ENCODE measurements at regions not wholly inside any gene's neighbourhood (a gene's known extent, or its start where the extent isn't known, plus 50 kb on each side); places are given as distances from the start of the nearest gene placed in this dataset.

DNA sequence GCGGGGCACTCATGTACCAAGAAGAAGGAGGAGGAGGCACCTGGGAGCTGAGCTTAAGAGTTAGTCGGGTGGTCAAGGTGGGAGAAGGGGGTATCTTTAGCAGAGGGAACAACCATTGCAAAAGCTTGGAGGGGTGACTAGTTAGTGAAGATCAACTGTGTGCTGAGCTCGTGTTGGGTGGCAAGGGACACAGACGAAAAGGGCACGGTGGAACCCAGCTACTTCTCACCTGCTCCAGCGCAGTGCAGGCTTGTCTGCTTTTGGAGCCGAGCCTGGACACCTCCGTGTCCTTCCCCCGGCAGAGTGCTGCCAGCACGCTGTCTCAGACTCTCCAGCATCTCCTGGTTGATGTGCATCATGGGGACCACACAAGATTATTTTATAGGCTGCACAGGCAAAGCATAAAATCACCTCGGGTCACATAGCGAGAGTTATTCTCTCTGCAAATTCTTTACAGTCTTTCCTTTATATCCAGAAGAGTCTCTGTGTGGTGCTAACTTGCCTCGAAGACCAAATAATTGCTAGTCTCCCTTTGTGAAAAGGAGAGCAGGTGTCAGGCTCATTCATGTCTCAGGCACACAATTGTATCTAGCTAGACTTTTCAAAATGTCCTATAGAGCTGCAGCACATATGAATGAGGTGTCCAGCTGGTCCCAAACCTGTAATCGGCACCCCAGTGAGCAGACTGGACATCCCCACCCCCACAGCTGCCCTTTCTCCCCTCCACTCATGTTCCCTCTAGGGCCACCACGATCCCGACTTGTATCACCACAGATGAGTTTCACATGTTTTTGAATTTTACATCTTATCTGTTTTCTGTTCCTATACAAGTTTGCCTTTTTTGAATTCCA lies 123.4 kb downstream of the CEBPB start:
- no peak for DNase-seq (ENCODE audit: low spot score)

DNA sequence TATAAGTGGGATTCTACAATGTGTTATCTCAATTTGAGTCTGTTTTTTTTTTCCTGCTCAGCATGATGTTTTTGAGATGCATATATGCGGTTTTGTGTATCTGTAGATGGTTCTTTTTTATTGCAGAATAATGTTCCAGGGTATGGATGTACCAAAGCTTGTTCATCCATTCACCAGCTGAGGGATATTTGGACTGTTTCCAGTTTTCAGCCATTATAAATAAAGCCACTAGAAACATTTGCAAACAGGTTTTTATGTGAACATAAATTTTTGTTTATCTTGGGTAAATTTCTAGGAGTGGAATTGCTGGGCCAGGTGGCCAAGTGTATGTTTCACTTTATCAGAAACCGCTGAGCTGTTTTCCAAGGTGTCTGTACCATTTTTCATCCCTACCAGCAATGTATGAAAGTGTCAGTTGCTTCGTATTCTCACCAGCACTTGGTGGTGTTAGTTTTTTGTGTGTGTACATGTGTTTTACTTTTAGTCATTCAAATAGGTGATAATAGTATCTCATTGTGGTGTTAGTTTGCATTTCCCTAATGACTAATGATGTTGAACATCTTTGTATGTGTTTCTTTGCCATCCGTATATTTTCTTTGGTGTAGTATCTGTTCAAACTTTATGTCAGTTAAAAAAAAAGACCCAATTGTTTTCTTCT lies 124.2 kb downstream of the CEBPB start:
- no peak for DNase-seq (ENCODE audit: low spot score)

DNA sequence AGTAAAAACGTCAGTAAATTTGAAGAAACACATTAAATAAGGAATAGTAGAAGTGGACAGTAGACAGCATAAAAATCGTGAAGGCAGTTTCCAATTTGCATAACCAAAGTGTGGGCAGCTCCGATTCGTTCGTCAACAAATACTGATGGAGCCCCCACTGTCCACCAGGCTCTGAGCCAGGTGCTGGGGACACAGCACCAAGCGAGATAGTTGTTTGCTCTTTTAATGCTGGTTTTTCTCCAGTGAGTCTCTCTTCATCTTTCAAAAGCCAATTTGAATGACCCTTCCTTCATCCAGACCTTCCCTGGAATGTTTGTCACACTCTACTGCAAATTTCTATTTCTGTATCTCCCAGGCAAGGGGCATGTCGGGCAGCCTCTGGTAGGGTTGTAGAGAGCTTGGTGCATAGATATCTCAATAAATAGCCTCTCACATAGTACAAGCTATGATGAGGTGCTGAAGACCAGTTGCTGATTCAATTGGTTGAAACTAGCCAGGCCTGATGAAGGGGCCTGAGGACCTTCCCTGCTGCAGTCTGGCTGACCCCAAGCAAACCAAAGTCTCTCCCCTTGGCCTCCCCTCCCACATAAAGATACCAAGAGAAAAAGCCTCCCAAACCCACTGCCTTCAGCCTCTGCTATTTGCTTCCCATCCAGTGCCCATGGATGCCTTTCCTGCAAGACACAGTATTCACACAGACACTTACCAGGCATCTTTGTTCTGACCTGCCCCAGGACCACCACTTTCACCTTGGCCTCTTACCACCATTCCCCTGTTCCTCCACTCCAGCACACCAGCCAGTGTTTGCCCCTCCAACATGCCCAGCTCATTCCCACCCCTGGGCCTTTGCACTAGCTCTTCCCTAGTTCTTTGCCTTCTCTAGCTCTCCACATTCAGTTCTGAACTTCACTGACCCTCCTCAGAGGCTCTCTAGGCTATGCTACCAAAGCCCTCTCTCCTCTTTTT lies 125.2 kb downstream of the CEBPB start:
- no peak for DNase-seq (ENCODE audit: low spot score)

DNA sequence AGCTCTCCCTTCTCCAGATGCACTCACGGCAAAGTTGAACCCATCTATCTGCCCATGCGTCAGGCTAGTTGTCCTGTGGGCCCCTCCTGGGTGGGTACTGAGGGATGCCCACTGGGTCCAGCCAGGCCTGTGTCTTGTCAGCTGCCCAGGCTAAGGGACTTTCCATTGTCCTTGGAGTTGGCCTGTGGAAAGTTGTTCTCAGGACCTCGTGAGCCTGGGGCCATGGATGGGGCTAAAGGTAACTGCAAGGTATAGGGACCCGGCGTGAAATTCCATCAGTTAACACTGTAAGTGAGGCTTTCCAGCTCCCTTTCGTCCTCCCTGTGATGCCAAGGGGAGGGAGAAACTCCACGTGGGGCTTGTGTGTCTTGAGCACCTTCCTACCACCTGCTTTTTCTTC lies 126.5 kb downstream of the CEBPB start:
- no peak for DNase-seq (ENCODE audit: low spot score)

DNA sequence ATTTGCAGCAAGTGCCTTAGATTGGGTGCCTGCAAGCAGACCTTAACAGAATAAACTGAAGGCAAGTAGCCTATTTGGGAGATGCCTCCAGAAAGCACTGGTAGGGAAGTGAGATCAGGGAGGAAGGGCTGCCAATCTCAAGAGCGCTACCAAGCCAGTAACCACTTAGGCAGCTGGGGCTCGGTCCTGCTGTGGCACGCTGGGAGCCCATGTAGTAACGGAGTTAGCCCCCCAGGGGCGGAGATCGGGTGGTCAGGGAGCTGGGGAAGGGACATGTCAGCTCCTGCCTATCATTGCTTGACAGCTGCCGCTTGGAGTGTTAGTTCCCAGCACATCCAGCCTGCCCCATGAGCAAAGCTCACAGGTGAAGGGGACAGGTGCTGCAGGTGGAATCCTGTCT lies 127.0 kb downstream of the CEBPB start:
- DNase-seq (ENCODE audit: low spot score) = no peak

DNA sequence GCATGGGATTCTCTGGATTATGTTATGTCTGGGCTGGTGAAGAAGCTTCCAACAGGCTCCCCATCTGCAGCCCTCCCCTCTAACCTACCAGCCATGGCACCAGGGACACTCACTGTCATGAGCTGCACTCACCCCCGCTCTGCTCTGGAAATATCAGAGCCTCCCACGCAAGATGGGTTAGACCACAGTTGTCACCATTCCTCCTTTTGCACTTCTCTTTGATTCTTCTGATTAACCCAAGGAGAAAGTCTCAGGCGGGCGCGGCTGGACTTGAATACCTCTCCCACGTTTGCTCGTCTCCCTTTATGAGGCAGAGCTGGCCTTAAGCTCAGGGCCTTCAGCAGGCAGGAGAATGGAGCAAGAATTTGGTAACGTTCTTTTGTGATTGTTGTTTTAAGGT lies 128.1 kb downstream of the CEBPB start:
- DNase-seq (ENCODE audit: low spot score) = no peak

DNA sequence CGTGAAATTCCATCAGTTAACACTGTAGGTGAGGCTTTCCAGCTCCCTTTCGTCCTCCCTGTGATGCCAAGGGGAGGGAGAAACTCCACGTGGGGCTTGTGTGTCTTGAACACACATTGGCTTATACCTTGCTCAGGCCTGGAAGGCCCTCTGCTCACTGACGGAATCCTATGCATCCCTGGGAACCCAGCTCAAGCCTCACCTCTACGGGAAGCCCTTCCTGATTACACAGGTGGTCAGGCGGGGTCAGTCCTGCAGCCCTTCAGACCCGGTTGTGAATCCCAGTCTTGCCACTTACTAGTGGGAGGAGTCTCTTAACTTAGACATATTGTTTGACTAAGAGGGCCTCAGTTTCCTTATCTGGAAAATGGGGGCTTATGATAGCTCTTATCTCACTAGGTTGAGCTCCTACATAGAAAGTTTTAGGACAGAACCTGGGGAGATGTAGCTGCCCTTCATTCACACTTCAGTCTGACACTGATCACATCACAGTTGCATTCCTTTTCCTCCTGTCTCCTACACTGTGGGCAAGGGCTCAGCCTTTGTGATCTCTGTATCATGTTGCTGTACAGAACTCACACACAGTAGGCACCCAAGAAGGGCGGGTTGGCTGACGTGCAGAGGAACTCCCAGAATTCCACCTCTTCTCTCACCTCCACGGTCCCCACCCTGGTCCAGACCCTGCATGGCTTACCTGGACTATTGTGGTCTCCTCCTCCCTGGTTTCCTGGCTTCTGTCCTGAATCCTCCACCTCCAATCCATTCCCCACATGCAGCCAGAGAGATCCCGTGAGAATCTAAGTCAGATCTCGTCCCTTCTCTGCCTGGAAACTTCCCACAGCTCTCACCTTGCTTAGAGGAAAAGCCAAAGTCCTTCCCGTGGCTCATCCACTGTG lies 129.6 kb downstream of the CEBPB start:
- DNase-seq (ENCODE audit: low spot score) = peak; percentile 33

DNA sequence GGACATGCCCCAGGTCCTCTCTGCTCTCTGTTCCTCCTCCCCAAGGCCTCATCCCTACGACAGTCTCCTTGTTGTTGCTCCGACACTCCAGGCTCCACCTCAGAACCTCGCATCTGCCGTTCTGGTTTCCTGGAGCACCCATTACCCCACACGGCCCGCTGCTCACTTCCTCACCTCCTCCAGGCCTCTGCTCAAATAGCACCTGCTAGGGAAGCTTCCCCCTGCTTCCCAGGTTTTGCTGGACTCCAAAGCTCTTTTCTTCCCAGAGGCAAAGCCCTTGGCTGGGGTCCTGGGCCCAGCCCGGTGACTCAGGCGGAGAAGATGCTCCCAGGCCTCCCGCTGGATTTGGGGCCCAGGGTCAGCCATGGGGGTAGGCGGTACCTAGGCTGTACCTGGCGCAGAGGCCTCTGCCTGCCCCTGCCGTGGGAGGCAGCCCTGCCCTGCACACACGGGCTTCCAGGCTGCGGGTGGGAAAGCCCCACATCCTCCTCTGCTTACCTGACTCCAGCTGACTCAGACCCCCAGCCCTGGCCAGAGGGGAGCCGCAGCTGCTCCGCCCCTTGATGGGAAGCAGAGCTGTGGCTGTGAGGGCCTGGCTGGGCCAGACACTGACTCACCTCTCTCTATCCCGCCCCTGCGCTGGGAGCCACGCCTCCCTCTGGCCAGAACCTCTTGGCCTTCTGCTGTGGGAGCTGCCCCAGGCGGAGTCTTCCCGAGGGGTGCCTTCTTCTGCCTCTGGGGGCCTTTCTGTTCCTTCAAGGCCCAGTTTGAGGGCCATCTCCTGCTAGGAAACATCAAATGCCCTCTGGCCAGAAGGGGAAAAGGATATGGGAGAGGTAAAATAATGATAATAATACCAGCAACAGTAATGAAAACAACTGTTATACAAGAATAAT lies 130.5 kb downstream of the CEBPB start:
- DNase-seq (ENCODE audit: low spot score) = peak; percentile 93

DNA sequence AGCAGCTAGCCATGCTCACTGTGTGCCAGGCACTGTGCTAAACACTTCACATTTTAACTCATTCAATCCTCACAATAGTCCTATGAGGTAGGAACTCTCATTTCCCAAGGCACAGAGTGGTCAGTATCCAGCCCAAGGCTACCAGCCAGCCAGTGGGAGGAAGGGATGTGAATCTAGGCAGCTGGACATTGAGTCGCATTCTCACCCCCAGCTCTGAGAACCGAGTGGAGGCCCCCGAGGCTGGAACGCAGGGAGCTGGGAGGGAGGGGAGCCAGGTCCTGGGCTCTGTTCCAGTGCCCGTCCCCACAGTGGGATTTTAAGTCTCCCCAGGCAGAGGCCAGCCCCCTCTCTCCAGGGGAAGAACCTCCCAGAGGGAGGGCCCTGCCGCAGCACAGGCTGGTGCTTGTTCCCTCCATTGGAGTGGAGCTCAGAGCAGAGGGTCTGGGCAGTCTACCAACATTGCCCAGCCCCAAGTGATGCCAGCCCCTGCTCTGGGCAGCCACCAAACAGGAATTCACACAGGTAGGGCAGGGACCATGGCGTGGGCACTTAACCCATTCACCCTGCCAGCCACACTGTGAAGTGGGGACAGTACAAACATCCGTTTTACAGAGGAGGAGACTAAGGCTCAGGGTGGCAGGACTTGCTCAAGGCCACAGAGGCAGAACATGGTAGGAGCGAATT lies 131.3 kb downstream of the CEBPB start:
- no peak for DNase-seq (ENCODE audit: low spot score)

DNA sequence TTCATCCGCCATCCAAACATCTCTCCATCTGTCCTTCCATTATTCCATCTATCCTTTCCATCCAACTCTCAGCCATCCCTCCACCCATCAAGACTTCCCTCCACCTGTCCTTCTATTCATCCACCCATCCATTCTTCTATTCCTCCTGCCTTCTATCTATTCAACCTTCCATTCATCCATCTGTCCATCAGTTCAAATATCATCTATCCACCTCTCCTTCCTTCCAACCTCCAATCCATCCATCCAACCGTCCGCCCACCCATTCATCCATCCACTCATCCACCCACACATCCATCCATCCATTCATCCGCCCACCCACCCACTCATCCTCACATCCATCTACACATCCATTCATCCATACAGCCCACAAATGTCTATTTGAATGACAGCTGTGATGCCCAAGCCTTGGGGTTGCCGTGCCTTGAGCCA lies 132.1 kb downstream of the CEBPB start:
- DNase-seq (ENCODE audit: low spot score) = no peak

DNA sequence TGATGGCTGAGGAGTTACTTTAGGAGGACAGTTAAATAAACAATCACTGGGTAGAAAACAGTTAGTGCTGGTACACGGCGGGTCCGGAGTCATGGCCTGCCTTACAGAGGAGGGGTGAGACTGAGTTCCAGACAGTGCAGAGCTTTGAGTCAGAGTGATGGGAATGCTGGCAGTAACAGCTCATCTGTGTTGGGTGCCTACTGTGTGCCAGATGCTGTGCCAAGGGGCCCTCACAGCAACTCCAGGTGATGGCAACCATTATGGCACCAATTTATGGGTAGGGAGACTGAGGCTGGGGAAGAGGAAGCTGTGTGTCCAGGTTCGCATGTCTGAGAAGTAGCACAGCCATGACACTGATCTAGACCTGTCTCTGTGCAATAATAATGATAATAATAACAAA lies 132.6 kb downstream of the CEBPB start:
- DNase-seq (ENCODE audit: low spot score) = no peak

DNA sequence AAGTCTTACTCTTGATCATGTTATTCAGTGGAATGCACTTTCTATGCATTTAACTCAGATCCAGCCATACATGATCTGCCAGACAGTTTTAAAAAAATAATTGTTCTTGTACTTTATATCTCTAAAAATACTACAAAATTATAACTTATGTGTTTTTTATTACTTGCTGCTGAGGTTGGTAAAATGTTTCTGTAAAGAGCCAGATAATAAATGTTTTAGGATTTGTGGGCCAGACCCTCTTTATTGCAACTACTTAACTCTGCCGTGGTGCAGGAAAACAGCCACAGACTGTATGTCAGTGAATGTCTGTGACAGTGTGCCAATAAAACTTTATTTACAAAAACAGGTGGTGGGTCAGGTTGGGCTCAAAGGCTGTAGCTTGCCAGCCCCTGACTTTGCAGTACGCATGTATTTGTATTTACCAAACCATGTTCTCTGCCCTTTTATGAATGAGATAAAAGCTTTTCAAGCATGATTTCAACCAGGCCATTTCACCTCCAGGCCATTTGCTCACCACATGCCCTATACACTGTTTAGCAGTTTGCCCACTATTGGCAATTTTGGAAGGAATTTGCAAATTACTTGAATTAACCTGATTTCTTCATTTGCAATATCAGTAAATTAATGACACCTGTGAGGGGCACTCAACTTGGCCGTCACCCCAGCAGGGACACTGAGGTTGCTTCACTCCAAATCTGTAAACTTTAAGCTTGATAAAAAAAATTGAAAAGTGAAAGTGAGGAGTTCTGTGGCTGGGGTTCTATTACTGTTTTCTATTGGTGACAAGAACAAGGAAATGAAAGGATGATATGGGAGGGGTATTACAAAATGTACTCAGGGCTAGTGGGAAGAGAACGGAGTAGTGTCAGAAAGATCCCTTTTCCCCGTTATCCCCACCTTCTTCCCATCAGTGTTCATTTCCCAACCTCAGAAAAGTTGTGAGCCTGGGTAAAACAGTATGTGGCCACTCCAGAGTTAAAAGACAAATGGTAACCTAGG lies 133.4 kb downstream of the CEBPB start:
- no peak for DNase-seq (ENCODE audit: low spot score)

DNA sequence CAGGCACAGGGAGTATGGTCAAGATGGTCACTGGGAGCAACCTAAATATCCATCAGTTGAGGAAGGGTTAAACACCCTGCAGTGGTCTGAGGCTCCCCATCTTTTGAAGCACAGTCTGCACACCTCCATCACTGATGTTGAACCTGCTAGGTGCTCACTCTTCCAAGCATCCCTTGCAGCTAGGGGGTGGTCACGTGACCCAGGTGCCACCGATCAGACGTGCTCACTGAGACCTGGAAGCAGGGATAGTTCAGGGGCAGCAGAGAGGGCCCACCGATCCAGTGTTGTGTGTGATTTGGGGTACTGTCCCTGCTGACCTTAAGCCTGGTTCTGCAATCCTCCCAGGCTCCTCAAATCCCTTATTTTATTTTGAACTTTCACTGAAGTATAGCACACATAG lies 134.6 kb downstream of the CEBPB start:
- no peak for DNase-seq (ENCODE audit: low spot score)

DNA sequence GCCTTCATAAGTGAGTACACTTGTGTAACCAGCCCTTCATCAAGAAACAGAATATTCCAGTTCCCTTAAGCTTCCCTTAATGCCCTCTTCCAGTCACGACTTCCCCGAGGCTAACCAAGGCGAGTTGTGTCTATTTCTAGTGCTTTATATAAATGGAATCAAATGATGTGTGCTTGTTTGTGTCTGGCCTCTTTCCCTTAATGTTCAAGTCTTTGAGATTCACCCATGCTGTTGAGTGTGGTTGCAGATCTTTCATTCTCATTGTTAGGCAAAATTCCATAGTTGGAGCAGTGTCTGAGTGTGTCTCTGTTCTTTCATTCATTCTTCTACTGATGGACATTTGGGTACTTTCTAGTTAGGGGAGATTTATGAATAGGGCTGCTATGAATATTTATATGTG lies 135.0 kb downstream of the CEBPB start:
- no peak for DNase-seq (ENCODE audit: low spot score)

DNA sequence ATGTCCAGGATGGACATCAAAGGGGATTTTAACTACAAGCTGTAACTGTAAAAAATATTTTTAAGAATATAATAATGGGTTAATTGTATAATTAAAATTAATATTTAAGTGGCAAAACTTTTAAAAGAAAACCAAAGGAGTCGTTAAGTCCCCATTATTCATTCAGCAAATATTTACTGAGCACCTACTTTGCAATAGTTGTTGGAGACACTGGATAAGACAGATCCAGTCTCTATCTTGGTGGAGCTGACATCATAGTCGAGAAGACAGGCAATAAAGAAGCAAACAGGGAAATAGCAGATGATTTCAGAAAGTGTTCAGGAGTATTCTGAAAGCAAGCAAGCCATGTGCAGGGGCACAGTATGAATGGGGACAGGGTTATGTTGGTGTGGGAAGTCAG lies 137.0 kb downstream of the CEBPB start:
- no peak for DNase-seq (ENCODE audit: low spot score)

DNA sequence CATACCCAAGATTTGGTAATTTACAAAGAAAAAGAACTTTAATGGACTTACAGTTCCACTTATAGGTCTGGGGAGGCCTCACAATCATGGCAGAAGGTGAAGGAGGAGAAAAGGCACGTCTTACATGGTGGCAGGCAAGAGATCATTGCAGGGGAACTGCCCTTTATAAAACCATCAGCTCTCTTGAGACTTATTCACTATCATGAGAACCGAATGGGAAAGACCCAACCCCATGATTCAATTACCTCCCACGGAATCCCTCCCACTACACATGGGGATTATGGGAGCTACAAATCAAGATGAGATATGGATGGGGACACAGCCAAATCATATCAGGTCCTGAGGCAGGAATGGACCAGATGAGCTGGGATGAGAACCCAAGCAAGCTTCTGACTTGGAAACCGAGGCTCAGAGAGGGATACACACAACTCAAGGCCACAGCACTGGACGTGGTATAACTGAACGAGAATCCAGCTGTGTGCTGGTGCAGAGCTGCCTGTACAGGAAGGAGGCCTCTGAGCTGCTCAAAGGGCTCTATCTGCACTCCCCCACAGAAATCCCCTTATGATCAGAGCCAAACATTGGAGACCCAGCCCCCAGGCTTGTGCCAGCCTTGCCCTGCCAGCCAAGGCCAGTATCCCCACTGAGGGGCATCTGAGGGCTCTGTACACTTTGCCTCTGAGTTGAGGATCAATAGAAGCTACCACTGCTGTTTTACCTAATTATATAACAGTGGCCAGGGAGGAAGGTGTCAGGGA lies 137.8 kb downstream of the CEBPB start:
- no peak for DNase-seq (ENCODE audit: low spot score)

DNA sequence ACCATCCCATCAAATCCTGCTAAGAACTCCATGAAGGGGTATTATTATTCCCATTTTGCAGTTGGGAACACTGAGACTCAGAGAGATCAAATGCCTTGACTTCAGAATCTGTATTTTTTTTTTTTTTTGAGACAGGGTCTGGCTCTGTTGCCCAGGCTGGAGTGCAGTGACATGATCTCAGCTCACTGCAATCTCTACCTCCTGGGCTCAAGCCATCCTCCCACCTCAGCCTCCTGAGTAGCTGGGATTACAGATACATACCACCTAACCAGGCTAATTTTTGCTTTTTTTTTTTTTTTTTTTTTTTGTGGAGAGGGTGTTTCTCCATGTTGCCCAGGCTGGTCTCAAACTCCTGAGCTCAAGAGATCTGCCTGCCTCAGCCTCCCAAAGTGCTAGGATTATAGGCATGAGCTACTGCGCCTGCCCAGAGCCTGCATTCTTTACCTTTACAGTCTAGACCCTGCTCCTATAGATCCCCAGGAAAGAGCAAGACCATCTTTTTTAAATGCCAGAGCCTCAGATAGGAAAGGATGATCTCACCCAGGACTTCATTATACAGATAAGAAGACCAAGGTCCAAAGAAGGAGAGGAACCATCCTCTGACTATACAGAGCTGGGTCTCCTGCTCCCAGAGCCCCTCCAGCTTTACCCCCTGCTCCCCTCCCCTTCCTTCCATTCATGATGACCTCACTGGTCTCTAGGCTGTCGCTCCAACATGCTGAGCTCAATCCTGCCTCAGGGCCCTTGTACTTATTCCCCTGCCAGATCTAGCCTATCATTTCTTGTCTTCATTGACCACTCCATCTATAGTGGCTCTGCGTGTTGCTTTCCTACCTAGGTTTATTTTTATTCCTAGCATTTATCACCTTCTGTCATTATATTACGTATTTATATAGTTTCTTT lies 138.6 kb downstream of the CEBPB start:
- no peak for DNase-seq (ENCODE audit: low spot score)

Data from SW480 (cell line).